ENCODE measurements at regions not wholly inside any gene's neighbourhood (a gene's known extent, or its start where the extent isn't known, plus 50 kb on each side); places are given as distances from the start of the nearest gene placed in this dataset.

DNA sequence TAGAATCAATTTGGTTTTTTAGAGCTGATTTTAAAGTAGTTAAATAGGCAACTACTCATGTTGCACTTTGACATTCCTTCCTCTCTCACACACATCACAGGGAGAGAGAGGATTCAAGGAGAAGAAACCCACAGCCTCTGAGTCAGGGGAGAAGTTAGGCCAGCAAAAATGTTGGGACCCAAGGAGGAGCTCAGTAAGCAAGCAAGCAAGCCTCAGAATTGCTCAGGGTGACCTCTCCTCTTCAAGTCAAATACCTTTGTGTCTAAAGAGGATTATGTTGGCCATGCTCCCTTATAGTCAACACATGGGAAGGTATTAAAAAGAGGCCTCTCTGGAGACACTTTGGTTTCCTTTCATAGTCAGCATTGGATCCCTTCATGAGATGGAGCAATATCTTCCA lies 80.5 kb upstream of the WARS2 start:
- TF ChIP-seq EZH2phosphoT487 (IDR thresholded peaks at IDR 0.05; ENCODE audit: unreplicated experiment) (no peak), POLR2AphosphoS5 (IDR thresholded peaks at IDR 0.05; ENCODE audit: low read depth) (no peak), EZH2 (IDR thresholded peaks at IDR 0.05; ENCODE audit: low read depth, unreplicated experiment) (no peak), CREB1 (CRISPR knock-in tag; IDR thresholded peaks at IDR 0.05; ENCODE audit: low read depth) (no peak), JUNB (IDR thresholded peaks at IDR 0.05; ENCODE audit: unreplicated experiment) (no peak), STAT1 (IDR thresholded peaks at IDR 0.05; ENCODE audit: unreplicated experiment) (no peak), NANOG (IDR thresholded peaks at IDR 0.05; ENCODE audit: borderline replicate concordance) (no peak), ZNF114 (CRISPR knock-in tag; IDR thresholded peaks at IDR 0.05) (no peak), ZNF331 (CRISPR knock-in tag; IDR thresholded peaks at IDR 0.05; ENCODE audit: low read depth) (no peak)
- TF ChIP-seq, protein P1, sequence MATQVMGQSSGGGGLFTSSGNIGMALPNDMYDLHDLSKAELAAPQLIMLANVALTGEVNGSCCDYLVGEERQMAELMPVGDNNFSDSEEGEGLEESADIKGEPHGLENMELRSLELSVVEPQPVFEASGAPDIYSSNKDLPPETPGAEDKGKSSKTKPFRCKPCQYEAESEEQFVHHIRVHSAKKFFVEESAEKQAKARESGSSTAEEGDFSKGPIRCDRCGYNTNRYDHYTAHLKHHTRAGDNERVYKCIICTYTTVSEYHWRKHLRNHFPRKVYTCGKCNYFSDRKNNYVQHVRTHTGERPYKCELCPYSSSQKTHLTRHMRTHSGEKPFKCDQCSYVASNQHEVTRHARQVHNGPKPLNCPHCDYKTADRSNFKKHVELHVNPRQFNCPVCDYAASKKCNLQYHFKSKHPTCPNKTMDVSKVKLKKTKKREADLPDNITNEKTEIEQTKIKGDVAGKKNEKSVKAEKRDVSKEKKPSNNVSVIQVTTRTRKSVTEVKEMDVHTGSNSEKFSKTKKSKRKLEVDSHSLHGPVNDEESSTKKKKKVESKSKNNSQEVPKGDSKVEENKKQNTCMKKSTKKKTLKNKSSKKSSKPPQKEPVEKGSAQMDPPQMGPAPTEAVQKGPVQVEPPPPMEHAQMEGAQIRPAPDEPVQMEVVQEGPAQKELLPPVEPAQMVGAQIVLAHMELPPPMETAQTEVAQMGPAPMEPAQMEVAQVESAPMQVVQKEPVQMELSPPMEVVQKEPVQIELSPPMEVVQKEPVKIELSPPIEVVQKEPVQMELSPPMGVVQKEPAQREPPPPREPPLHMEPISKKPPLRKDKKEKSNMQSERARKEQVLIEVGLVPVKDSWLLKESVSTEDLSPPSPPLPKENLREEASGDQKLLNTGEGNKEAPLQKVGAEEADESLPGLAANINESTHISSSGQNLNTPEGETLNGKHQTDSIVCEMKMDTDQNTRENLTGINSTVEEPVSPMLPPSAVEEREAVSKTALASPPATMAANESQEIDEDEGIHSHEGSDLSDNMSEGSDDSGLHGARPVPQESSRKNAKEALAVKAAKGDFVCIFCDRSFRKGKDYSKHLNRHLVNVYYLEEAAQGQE (IDR thresholded peaks at IDR 0.05; ENCODE audit: unreplicated experiment), result no peak
- TF ChIP-seq, protein P2, sequence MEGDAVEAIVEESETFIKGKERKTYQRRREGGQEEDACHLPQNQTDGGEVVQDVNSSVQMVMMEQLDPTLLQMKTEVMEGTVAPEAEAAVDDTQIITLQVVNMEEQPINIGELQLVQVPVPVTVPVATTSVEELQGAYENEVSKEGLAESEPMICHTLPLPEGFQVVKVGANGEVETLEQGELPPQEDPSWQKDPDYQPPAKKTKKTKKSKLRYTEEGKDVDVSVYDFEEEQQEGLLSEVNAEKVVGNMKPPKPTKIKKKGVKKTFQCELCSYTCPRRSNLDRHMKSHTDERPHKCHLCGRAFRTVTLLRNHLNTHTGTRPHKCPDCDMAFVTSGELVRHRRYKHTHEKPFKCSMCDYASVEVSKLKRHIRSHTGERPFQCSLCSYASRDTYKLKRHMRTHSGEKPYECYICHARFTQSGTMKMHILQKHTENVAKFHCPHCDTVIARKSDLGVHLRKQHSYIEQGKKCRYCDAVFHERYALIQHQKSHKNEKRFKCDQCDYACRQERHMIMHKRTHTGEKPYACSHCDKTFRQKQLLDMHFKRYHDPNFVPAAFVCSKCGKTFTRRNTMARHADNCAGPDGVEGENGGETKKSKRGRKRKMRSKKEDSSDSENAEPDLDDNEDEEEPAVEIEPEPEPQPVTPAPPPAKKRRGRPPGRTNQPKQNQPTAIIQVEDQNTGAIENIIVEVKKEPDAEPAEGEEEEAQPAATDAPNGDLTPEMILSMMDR (conservative IDR thresholded peaks at IDR 0.05; ENCODE audit: low read depth in 2 of 2), result no peak
- TF ChIP-seq, protein P3, sequence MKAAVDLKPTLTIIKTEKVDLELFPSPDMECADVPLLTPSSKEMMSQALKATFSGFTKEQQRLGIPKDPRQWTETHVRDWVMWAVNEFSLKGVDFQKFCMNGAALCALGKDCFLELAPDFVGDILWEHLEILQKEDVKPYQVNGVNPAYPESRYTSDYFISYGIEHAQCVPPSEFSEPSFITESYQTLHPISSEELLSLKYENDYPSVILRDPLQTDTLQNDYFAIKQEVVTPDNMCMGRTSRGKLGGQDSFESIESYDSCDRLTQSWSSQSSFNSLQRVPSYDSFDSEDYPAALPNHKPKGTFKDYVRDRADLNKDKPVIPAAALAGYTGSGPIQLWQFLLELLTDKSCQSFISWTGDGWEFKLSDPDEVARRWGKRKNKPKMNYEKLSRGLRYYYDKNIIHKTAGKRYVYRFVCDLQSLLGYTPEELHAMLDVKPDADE (IDR thresholded peaks at IDR 0.05), result no peak
- TF ChIP-seq, protein P4, sequence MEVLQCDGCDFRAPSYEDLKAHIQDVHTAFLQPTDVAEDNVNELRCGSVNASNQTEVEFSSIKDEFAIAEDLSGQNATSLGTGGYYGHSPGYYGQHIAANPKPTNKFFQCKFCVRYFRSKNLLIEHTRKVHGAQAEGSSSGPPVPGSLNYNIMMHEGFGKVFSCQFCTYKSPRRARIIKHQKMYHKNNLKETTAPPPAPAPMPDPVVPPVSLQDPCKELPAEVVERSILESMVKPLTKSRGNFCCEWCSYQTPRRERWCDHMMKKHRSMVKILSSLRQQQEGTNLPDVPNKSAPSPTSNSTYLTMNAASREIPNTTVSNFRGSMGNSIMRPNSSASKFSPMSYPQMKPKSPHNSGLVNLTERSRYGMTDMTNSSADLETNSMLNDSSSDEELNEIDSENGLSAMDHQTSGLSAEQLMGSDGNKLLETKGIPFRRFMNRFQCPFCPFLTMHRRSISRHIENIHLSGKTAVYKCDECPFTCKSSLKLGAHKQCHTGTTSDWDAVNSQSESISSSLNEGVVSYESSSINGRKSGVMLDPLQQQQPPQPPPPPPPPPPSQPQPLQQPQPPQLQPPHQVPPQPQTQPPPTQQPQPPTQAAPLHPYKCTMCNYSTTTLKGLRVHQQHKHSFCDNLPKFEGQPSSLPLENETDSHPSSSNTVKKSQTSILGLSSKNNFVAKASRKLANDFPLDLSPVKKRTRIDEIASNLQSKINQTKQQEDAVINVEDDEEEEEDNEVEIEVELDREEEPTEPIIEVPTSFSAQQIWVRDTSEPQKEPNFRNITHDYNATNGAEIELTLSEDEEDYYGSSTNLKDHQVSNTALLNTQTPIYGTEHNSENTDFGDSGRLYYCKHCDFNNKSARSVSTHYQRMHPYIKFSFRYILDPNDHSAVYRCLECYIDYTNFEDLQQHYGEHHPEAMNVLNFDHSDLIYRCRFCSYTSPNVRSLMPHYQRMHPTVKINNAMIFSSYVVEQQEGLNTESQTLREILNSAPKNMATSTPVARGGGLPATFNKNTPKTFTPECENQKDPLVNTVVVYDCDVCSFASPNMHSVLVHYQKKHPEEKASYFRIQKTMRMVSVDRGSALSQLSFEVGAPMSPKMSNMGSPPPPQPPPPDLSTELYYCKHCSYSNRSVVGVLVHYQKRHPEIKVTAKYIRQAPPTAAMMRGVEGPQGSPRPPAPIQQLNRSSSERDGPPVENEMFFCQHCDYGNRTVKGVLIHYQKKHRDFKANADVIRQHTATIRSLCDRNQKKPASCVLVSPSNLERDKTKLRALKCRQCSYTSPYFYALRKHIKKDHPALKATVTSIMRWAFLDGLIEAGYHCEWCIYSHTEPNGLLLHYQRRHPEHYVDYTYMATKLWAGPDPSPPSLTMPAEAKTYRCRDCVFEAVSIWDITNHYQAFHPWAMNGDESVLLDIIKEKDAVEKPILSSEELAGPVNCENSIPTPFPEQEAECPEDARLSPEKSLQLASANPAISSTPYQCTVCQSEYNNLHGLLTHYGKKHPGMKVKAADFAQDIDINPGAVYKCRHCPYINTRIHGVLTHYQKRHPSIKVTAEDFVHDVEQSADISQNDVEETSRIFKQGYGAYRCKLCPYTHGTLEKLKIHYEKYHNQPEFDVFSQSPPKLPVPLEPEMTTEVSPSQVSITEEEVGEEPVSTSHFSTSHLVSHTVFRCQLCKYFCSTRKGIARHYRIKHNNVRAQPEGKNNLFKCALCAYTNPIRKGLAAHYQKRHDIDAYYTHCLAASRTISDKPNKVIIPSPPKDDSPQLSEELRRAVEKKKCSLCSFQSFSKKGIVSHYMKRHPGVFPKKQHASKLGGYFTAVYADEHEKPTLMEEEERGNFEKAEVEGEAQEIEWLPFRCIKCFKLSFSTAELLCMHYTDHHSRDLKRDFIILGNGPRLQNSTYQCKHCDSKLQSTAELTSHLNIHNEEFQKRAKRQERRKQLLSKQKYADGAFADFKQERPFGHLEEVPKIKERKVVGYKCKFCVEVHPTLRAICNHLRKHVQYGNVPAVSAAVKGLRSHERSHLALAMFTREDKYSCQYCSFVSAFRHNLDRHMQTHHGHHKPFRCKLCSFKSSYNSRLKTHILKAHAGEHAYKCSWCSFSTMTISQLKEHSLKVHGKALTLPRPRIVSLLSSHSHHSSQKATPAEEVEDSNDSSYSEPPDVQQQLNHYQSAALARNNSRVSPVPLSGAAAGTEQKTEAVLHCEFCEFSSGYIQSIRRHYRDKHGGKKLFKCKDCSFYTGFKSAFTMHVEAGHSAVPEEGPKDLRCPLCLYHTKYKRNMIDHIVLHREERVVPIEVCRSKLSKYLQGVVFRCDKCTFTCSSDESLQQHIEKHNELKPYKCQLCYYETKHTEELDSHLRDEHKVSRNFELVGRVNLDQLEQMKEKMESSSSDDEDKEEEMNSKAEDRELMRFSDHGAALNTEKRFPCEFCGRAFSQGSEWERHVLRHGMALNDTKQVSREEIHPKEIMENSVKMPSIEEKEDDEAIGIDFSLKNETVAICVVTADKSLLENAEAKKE (CRISPR knock-in tag; IDR thresholded peaks at IDR 0.05), result no peak

Measured in GM23338 (cell line).